ENCODE measurements at regions not wholly inside any gene's neighbourhood (a gene's known extent, or its start where the extent isn't known, plus 50 kb on each side); places are given as distances from the start of the nearest gene placed in this dataset.

- Histone ChIP-seq H3K4me3 (ENCODE audit: insufficient read depth, low read depth, low read length) (no peak overlapping the region), H3K27me3 (ENCODE audit: control insufficient read depth, insufficient read depth, low read length) (no peaks in the 10 kb centered on the region), H3K36me3 (replicated peaks; ENCODE audit: control insufficient read depth, insufficient read depth, low read length) (no peaks in the 10 kb centered on the region)
- no peak for DNase-seq
Measured at GRCh38 chr11:62073061-62073460, 50.8 kb upstream of the INCENP start.

- H3K27me3 ChIP-seq (ENCODE audit: control insufficient read depth, insufficient read depth, low read length): no peaks in the 10 kb centered on the region
- DNase-seq: no peak
- H3K4me3 ChIP-seq (ENCODE audit: insufficient read depth, low read depth, low read length): no peak overlapping the region
- H3K36me3 ChIP-seq (replicated peaks; ENCODE audit: control insufficient read depth, insufficient read depth, low read length): no peaks in the 10 kb centered on the region
Measured at GRCh38 chr11:62071408-62071807, 52.4 kb upstream of the INCENP start.

- Histone ChIP-seq H3K27me3 (ENCODE audit: control insufficient read depth, insufficient read depth, low read length) (no peaks in the 10 kb centered on the region), H3K36me3 (replicated peaks; ENCODE audit: control insufficient read depth, insufficient read depth, low read length) (no peaks in the 10 kb centered on the region), H3K4me3 (ENCODE audit: insufficient read depth, low read depth, low read length) (no peak overlapping the region)
- DNase-seq: no peak
Measured at GRCh38 chr11:62069986-62070919, 53.6 kb upstream of the INCENP start.

DNA sequence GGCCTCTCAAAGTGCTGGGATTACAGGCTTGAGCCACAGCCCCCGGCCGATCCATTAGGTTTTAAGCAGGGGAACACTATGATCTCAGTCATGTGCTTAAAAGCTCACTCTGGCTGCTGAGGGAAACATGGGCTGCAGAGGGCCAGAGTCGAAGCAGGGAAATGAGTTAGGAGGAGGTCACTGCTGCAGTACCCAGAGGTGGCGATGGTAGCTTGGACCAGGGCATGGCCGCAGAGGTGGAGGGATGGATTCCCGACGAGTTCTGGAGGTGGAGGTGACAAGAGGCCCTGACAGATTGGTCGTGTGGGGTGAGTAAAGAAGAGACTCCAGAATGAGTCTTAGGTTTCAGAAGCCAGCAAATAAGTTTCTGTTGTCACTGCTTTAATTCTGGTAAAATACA, 54.4 kb upstream of the INCENP start:
- no peak overlapping the region for H3K4me3 ChIP-seq (ENCODE audit: insufficient read depth, low read depth, low read length)
- H3K36me3 ChIP-seq (replicated peaks; ENCODE audit: control insufficient read depth, insufficient read depth, low read length): no peaks in the 10 kb centered on the region
- no peaks in the 10 kb centered on the region for H3K27me3 ChIP-seq (ENCODE audit: control insufficient read depth, insufficient read depth, low read length)
- DNase-seq: no peak

- no peak overlapping the region for H3K4me3 ChIP-seq (ENCODE audit: insufficient read depth, low read depth, low read length)
- DNase-seq: no peak
- no peaks in the 10 kb centered on the region for H3K27me3 ChIP-seq (ENCODE audit: control insufficient read depth, insufficient read depth, low read length)
- H3K36me3 ChIP-seq (replicated peaks; ENCODE audit: control insufficient read depth, insufficient read depth, low read length): no peaks in the 10 kb centered on the region
Measured at GRCh38 chr11:62068730-62069129, 55.1 kb upstream of the INCENP start.

GRCh38 chr11:62067741-62068140, 56.1 kb upstream of the INCENP start:
- Histone ChIP-seq H3K36me3 (replicated peaks; ENCODE audit: control insufficient read depth, insufficient read depth, low read length) (no peaks in the 10 kb centered on the region), H3K4me3 (ENCODE audit: insufficient read depth, low read depth, low read length) (no peak overlapping the region), H3K27me3 (ENCODE audit: control insufficient read depth, insufficient read depth, low read length) (no peaks in the 10 kb centered on the region)
- DNase-seq: no peak

DNA sequence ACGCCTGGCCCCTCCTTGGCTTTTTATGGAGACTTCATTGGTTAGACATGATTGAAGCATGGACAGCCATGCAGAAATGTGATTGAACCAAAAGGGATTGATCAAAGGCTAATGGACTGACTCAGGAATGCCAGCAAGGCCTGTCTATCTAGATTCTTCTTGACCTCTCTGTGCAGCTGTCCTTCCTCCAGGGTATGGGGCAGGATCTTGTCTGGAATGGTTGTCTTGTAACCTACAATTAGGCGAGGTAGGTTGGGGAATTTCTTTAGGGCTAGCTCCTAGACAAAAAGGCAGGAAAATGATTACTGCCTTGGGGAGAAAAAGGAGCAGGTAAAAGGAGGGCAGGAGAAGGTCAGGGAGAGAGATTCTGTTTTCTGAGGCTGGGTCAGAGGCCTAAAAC, 59.6 kb upstream of the INCENP start:
- no peak overlapping the region for H3K4me3 ChIP-seq (ENCODE audit: insufficient read depth, low read depth, low read length)
- no peak for DNase-seq
- no peaks in the 10 kb centered on the region for H3K36me3 ChIP-seq (replicated peaks; ENCODE audit: control insufficient read depth, insufficient read depth, low read length)
- no peaks in the 10 kb centered on the region for H3K27me3 ChIP-seq (ENCODE audit: control insufficient read depth, insufficient read depth, low read length)

DNA sequence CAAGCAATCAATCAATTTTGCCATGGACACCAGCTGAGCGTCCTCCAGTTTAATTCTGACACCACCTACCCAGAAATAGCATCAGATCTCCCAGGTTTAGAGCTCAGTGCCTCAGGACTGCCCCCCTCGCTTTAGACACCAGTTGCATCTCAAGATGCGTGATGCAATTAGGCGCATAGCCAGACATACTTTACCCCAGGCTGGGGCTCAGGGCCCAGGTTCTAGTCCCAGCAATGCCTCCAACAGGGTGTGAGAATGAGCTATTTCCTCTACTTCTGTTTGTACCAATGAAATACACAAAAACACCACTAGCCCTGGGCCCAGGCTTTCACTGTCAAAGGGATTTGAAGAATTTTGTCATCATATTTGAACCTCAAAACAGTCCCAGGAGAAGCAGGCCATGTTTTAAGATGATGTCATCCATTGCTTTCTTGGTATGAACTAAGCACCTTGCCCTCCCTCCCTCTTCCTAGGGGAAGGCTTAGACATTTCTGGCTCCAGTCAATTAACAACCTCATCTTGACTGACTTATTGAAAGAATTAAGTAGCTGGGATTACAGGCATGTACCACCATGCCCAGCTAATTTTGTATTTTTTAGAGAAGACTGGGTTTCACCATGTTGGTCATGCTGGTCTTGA, 61.5 kb upstream of the INCENP start:
- H3K4me3 ChIP-seq (ENCODE audit: insufficient read depth, low read depth, low read length): no peak overlapping the region
- no peak for DNase-seq
- H3K27me3 ChIP-seq (ENCODE audit: control insufficient read depth, insufficient read depth, low read length): no peaks in the 10 kb centered on the region
- H3K36me3 ChIP-seq (replicated peaks; ENCODE audit: control insufficient read depth, insufficient read depth, low read length): no peaks in the 10 kb centered on the region

- Histone ChIP-seq H3K36me3 (replicated peaks; ENCODE audit: control insufficient read depth, insufficient read depth, low read length) (no peaks in the 10 kb centered on the region), H3K27me3 (ENCODE audit: control insufficient read depth, insufficient read depth, low read length) (no peaks in the 10 kb centered on the region), H3K4me3 (ENCODE audit: insufficient read depth, low read depth, low read length) (no peak overlapping the region)
- peak; percentile 34 for DNase-seq
Measured at GRCh38 chr11:62061356-62062222, 62.2 kb upstream of the INCENP start.

- H3K4me3 ChIP-seq (ENCODE audit: insufficient read depth, low read depth, low read length): no peak overlapping the region
- H3K27me3 ChIP-seq (ENCODE audit: control insufficient read depth, insufficient read depth, low read length): no peaks in the 10 kb centered on the region
- DNase-seq: no peak
- H3K36me3 ChIP-seq (replicated peaks; ENCODE audit: control insufficient read depth, insufficient read depth, low read length): no peaks in the 10 kb centered on the region
Measured at GRCh38 chr11:62057069-62057468, 66.7 kb upstream of the INCENP start.

DNA sequence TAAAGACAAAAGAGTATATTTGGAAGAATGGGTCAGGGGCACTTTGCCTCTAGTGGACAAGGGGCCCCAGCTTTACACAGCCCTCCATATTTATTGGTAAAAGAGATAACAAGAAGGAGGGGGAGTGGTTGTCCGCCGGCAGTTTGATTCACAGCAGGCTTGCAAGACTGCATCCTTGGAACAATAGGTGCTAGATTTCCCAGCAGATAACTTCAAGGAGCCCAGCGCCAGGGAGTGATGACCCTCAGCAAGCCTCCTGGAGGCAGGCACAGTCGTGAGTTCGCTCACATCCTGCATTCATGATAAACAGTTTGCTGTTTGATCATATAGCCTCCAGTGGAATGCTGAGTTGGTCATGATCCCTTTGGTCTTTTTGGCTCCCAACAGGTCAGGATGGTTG, 67.8 kb upstream of the INCENP start:
- DNase-seq: no peak
- no peaks in the 10 kb centered on the region for H3K27me3 ChIP-seq (ENCODE audit: control insufficient read depth, insufficient read depth, low read length)
- no peaks in the 10 kb centered on the region for H3K36me3 ChIP-seq (replicated peaks; ENCODE audit: control insufficient read depth, insufficient read depth, low read length)
- H3K4me3 ChIP-seq (ENCODE audit: insufficient read depth, low read depth, low read length): no peak overlapping the region

DNA sequence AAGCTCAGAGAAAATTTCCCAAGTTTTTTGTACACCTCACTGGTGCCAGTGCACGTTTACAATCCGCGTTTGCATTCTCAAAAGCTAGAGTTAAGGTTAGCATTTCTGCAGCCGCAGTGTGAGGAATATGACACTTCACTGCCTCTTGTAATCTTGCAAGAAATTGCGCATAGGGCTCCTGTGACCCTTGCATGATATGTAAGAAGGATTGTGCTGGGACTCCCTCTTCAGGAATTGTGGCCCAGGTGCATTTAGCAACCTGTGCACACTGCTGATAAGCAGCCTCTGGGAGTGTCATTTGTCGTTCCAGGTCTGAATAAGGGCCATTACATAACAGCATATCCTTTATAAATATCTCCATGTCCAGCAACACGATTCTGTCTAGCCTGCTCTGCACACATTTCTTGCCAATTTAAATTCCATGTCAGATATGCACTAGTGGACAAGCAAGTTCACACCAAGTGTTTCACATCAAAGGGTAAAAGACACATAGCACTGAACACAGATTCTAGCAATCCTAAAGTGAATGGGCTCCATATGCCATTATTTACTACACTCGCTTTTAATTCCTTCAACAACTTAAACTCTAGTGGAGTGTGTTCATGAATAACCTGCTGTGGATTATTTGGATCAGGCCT, 69.2 kb upstream of the INCENP start:
- Histone ChIP-seq H3K27me3 (ENCODE audit: control insufficient read depth, insufficient read depth, low read length) (no peaks in the 10 kb centered on the region), H3K4me3 (ENCODE audit: insufficient read depth, low read depth, low read length) (no peak overlapping the region), H3K36me3 (replicated peaks; ENCODE audit: control insufficient read depth, insufficient read depth, low read length) (no peaks in the 10 kb centered on the region)
- no peak for DNase-seq

DNA sequence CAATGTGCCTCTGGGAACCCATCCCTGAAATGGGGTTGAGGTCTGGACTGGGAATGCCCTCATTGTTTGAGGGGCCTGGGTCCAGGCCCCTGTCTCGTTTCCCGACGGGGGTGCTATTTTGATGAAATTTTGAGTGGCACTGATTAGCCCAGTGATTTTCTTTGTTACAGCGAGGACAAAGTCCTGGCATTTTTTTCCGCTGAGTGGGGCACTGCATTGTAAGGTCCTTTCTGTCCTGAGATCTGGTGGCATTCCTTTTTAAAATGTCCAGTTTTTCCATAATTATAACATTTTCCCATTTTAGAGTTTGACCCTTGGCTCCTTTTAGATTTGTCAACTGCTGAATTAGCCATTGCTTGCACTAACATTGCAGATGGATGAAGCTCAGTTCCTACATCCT, 69.7 kb upstream of the INCENP start:
- no peaks in the 10 kb centered on the region for H3K27me3 ChIP-seq (ENCODE audit: control insufficient read depth, insufficient read depth, low read length)
- no peaks in the 10 kb centered on the region for H3K36me3 ChIP-seq (replicated peaks; ENCODE audit: control insufficient read depth, insufficient read depth, low read length)
- no peak overlapping the region for H3K4me3 ChIP-seq (ENCODE audit: insufficient read depth, low read depth, low read length)
- no peak for DNase-seq

DNA sequence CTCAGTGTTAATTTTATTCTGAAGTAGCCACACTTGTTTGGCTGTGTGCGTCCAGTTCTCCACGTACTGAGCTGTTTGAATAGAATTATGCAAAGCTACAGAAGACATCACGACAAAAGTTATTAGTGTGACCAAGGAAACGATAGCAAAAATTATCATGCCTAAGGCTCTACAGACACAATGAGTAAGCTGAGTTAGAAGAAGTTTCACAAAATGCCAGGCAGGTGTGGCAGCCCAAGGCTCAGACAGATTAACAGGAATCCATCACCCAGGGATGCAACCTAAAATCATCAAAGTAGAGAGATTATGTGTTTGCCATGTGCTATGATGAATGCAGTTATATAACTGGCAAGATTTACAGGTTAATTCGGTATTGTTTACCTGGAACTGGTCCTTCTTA, 73.1 kb upstream of the INCENP start:
- Histone ChIP-seq H3K4me3 (ENCODE audit: insufficient read depth, low read depth, low read length) (no peak overlapping the region), H3K36me3 (replicated peaks; ENCODE audit: control insufficient read depth, insufficient read depth, low read length) (no peaks in the 10 kb centered on the region), H3K27me3 (ENCODE audit: control insufficient read depth, insufficient read depth, low read length) (no peaks in the 10 kb centered on the region)
- DNase-seq: no peak
